HL-60 (cell line): ENCODE measurements at regions not wholly inside any gene's neighbourhood (a gene's known extent, or its start where the extent isn't known, plus 50 kb on each side); places are given as distances from the start of the nearest gene placed in this dataset.

Source experiments
- DNase-seq, 2 experiments: peaks; one replicate each; pipeline ENCODE4 v3.0.0-alpha.2; 2010 to 2020; ENCODE audit warnings: low read depth in 1 of 2, low spot score in 1 of 2
- H3K27ac ChIP-seq: fragments of 250-450 bp; sonication (Bioruptor Pico); replicated peaks from 2 replicates; pipeline ENCODE4 v1.5.1; 2020; ENCODE audit warnings: mild to moderate bottlenecking, moderate library complexity
- H3K27me3 ChIP-seq: fragments of 250-450 bp; sonication (Bioruptor Pico); 2 replicates; pipeline ENCODE4 v1.5.1; 2021; ENCODE audit warnings: mild to moderate bottlenecking, moderate library complexity; ENCODE audit not compliant: insufficient read depth, poor library complexity, severe bottlenecking
- H3K4me3 ChIP-seq: replicated peaks from 2 replicates; pipeline ENCODE4 v1.5.1; 2011; ENCODE audit warnings: mild to moderate bottlenecking, control low read depth, low read length; ENCODE audit not compliant: insufficient read depth
- GABPA ChIP-seq: IDR thresholded peaks from 2 replicates; pipeline ENCODE4 v1.6.1; 2012; ENCODE audit warnings: low read depth
- POLR2AphosphoS5 ChIP-seq: IDR thresholded peaks from 2 replicates; pipeline ENCODE4 v1.6.1; 2012; ENCODE audit warnings: low read depth
- REST ChIP-seq: IDR thresholded peaks from 2 replicates; pipeline ENCODE4 v1.6.1; 2012; ENCODE audit warnings: low read depth; ENCODE audit not compliant: insufficient replicate concordance
- SPI1 ChIP-seq: IDR thresholded peaks from 2 replicates; pipeline ENCODE4 v1.6.1; 2012; ENCODE audit warnings: low read depth, mild to moderate bottlenecking, borderline replicate concordance
- TF ChIP-seq, protein P1 (sequence below): IDR thresholded peaks from one replicate; pipeline ENCODE4 v1.5.1; 2011; ENCODE audit warnings: low read length, control low read depth, inconsistent platforms; ENCODE audit not compliant: insufficient read depth

- TF ChIP-seq SPI1 (no peak), POLR2AphosphoS5 (no peak), REST (no peak), GABPA (no peak)
- TF ChIP-seq, protein P1, sequence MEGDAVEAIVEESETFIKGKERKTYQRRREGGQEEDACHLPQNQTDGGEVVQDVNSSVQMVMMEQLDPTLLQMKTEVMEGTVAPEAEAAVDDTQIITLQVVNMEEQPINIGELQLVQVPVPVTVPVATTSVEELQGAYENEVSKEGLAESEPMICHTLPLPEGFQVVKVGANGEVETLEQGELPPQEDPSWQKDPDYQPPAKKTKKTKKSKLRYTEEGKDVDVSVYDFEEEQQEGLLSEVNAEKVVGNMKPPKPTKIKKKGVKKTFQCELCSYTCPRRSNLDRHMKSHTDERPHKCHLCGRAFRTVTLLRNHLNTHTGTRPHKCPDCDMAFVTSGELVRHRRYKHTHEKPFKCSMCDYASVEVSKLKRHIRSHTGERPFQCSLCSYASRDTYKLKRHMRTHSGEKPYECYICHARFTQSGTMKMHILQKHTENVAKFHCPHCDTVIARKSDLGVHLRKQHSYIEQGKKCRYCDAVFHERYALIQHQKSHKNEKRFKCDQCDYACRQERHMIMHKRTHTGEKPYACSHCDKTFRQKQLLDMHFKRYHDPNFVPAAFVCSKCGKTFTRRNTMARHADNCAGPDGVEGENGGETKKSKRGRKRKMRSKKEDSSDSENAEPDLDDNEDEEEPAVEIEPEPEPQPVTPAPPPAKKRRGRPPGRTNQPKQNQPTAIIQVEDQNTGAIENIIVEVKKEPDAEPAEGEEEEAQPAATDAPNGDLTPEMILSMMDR, result no peak
- Histone ChIP-seq H3K27ac (no peak overlapping the region), H3K4me3 (no peak overlapping the region), H3K27me3 (no peaks in the 10 kb centered on the region)
- no peak for DNase-seq
These were observed 471.3 kb downstream of the C6orf118 start for GRCh38 chr6:164838068-164838615.

DNA sequence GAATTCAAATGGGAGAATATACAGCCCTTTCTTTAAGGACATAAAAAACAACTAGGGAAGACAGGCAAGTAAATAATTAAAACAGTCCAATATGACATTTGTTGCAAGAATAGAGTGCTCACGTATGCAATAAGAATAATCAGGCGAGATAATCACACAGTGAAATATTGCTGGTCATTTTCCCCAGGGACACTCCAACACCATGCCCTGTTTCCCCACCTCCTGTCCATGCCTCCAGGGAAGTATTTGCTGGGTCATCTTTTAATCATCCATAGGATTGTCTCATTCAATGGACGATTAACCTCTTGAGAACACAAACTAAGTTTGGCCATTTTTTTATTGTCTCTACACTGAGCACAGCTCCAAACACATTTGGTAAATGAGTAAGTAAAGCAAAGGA, 472.9 kb downstream of the C6orf118 start:
- DNase-seq, result no peak
- no peak overlapping the region for H3K4me3 ChIP-seq
- H3K27me3 ChIP-seq, result no peaks in the 10 kb centered on the region
- TF ChIP-seq REST (no peak), GABPA (no peak), SPI1 (no peak), POLR2AphosphoS5 (no peak)
- TF ChIP-seq, protein P1, result no peak
- no peak overlapping the region for H3K27ac ChIP-seq

GRCh38 chr6:164832410-164832809, 477.0 kb downstream of the C6orf118 start:
- DNase-seq, result no peak
- TF ChIP-seq SPI1 (no peak), POLR2AphosphoS5 (no peak), GABPA (no peak), REST (no peak)
- TF ChIP-seq, protein P1, result no peak
- Histone ChIP-seq H3K27ac (no peak overlapping the region), H3K27me3 (no peaks in the 10 kb centered on the region), H3K4me3 (no peak overlapping the region)
